WTC11 (cell line): ENCODE measurements at regions not wholly inside any gene's neighbourhood (a gene's known extent, or its start where the extent isn't known, plus 50 kb on each side); places are given as distances from the start of the nearest gene placed in this dataset.

Experiments
- ATAC-seq: fragments of 200-7000 bp; cut with Tn5 transposase; 2 replicates; pipeline ENCODE4 v1.10.0; 2021; ENCODE audit warnings: mild to moderate bottlenecking, moderate library complexity
- CTCF ChIA-PET: fragments of 300-600 bp; sonication (Branson Sonifier 250); formaldehyde crosslinking; loops from one replicate; lab custom pipeline; 2021; ENCODE audit warnings: antibody characterized with exemption; lab: Charles Lee
- POLR2A ChIA-PET: fragments of 350-600 bp; sonication (Branson Sonifier 250); formaldehyde crosslinking; loops from one replicate; lab custom pipeline; 2021; ENCODE audit warnings: antibody characterized with exemption; lab: Charles Lee
- DNase-seq: peaks from one replicate; pipeline ENCODE4 v3.0.0; 2021; ENCODE audit warnings: low spot score
- H3K27ac Mint-ChIP-seq: 2 replicates; pipeline ENCODE4 v1.8.0; 2021; ENCODE audit warnings: mixed read lengths
- H3K27me3 Mint-ChIP-seq: 2 replicates; pipeline ENCODE4 v1.8.0; 2021; ENCODE audit warnings: low read depth, mild to moderate bottlenecking, moderate library complexity, mixed read lengths
- H3K36me3 Mint-ChIP-seq: 2 replicates; pipeline ENCODE4 v1.8.0; 2021; ENCODE audit warnings: mixed read lengths
- H3K4me1 Mint-ChIP-seq: 2 replicates; pipeline ENCODE4 v1.8.0; 2022; ENCODE audit warnings: mixed read lengths
- H3K4me3 Mint-ChIP-seq: 2 replicates; pipeline ENCODE4 v1.8.0; 2021; ENCODE audit warnings: mild to moderate bottlenecking, moderate library complexity, mixed read lengths
- H3K9me3 Mint-ChIP-seq: 2 replicates; pipeline ENCODE4 v1.8.0; 2021; ENCODE audit warnings: mixed read lengths
- AFF4 ChIP-seq: sonication (generic); formaldehyde crosslinking; IDR thresholded peaks from 2 replicates; pipeline ENCODE4 v1.8.1; 2023; ENCODE audit warnings: mild to moderate bottlenecking, missing genetic modification reagents, borderline replicate concordance
- CBFB ChIP-seq: sonication (generic); formaldehyde crosslinking; IDR thresholded peaks from 2 replicates; pipeline ENCODE4 v1.8.1; 2022; ENCODE audit warnings: mild to moderate bottlenecking, low read depth, missing genetic modification reagents
- EMX1 ChIP-seq: fragments of 250-450 bp; sonication (Bioruptor Pico); IDR thresholded peaks from 2 replicates; pipeline ENCODE4 v1.8.0; 2021; ENCODE audit warnings: mild to moderate bottlenecking
- FOXJ3 ChIP-seq: sonication (generic); formaldehyde crosslinking; IDR thresholded peaks from 2 replicates; pipeline ENCODE4 v1.9.0; 2021; ENCODE audit warnings: missing genetic modification reagents, mild to moderate bottlenecking, borderline replicate concordance
- FOXP1 ChIP-seq: sonication (generic); formaldehyde crosslinking; IDR thresholded peaks from 2 replicates; pipeline ENCODE4 v1.8.0; 2022; ENCODE audit warnings: missing genetic modification reagents, mild to moderate bottlenecking, moderate library complexity, borderline replicate concordance
- GTF2I ChIP-seq: fragments of 250-450 bp; sonication (Bioruptor Pico); conservative IDR thresholded peaks from 2 replicates; pipeline ENCODE4 v1.4.0; 2021; ENCODE audit warnings: mild to moderate bottlenecking
- HMGA2 ChIP-seq: fragments of 250-450 bp; sonication (Bioruptor Pico); IDR thresholded peaks from 2 replicates; pipeline ENCODE4 v1.4.0; 2021; ENCODE audit warnings: mild to moderate bottlenecking, moderate library complexity
- IRF2 ChIP-seq: sonication (generic); formaldehyde crosslinking; IDR thresholded peaks from 2 replicates; pipeline ENCODE4 v1.8.0; 2022; ENCODE audit warnings: low read depth, missing genetic modification reagents, borderline replicate concordance
- MAX ChIP-seq: sonication (generic); formaldehyde crosslinking; IDR thresholded peaks from 2 replicates; pipeline ENCODE4 v1.8.0; 2022; ENCODE audit warnings: mild to moderate bottlenecking, missing genetic modification reagents
- NR2C2 ChIP-seq: sonication (generic); formaldehyde crosslinking; IDR thresholded peaks from 2 replicates; pipeline ENCODE4 v1.8.0; 2022; ENCODE audit warnings: mild to moderate bottlenecking, missing genetic modification reagents
- NR3C1 ChIP-seq: sonication (generic); formaldehyde crosslinking; conservative IDR thresholded peaks from 2 replicates; pipeline ENCODE4 v1.8.1; 2023; ENCODE audit warnings: low read depth, mild to moderate bottlenecking, missing genetic modification reagents
- SMAD3 ChIP-seq: sonication (generic); formaldehyde crosslinking; IDR thresholded peaks from 2 replicates; pipeline ENCODE4 v1.8.0; 2022; ENCODE audit warnings: missing genetic modification reagents, mild to moderate bottlenecking, borderline replicate concordance
- TP53 ChIP-seq: sonication (generic); formaldehyde crosslinking; IDR thresholded peaks from 2 replicates; pipeline ENCODE4 v1.8.1; 2023; ENCODE audit warnings: mild to moderate bottlenecking, missing genetic modification reagents
- USF1 ChIP-seq: sonication (generic); formaldehyde crosslinking; IDR thresholded peaks from 2 replicates; pipeline ENCODE4 v1.8.0; 2022; ENCODE audit warnings: mild to moderate bottlenecking, missing genetic modification reagents
- ZNF219 ChIP-seq: sonication (generic); formaldehyde crosslinking; IDR thresholded peaks from 2 replicates; pipeline ENCODE4 v1.8.0; 2023; ENCODE audit warnings: missing genetic modification reagents, mild to moderate bottlenecking, borderline replicate concordance
- ZNF263 ChIP-seq: sonication (generic); formaldehyde crosslinking; IDR thresholded peaks from 2 replicates; pipeline ENCODE4 v1.8.1; 2022; ENCODE audit warnings: low read depth, mild to moderate bottlenecking, moderate library complexity, missing genetic modification reagents
- ZNF396 ChIP-seq: fragments of 250-450 bp; sonication (Bioruptor Pico); IDR thresholded peaks from 2 replicates; pipeline ENCODE4 v1.8.0; 2021; ENCODE audit warnings: mild to moderate bottlenecking, moderate library complexity, borderline replicate concordance
- ZNF416 ChIP-seq: fragments of 250-450 bp; sonication (Bioruptor Pico); IDR thresholded peaks from 2 replicates; pipeline ENCODE4 v1.9.0; 2021; ENCODE audit warnings: mild to moderate bottlenecking, inconsistent platforms
- TF ChIP-seq, protein P1 (sequence below): sonication (generic); formaldehyde crosslinking; IDR thresholded peaks from 2 replicates; pipeline ENCODE4 v1.8.1; 2023; ENCODE audit warnings: mild to moderate bottlenecking, missing genetic modification reagents, moderate library complexity
- TF ChIP-seq, protein P2 (sequence below): fragments of 250-450 bp; sonication (Bioruptor Pico); IDR thresholded peaks from 2 replicates; pipeline ENCODE4 v1.9.0; 2021; ENCODE audit warnings: mild to moderate bottlenecking, borderline replicate concordance
- TF ChIP-seq, protein P3 (sequence below): sonication (generic); formaldehyde crosslinking; IDR thresholded peaks from 2 replicates; pipeline ENCODE4 v1.8.0; 2023; ENCODE audit warnings: mild to moderate bottlenecking, missing genetic modification reagents

DNA sequence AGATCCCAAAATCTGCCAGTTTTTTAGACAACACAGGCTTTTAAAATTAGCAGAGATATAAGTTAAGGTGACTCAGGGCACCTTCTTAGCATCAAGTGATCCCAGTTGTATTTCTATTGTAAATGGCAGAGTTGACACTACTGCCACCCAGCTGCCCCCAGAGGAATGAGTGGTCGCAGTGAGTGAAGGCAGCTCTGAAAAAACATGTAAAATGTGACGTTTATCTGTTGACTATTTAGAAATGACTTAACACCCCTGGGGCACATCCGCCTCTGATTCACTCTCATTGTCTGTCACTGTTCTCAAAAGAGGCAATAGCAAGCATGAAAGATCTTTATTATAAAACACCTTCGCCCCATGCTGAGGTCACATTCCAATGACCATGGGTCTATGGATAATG is 592.4 kb downstream of the ACTRT1 start:
- Mint-ChIP-seq H3K4me1 (peaks cover 7% of the 10 kb centered on the region), H3K4me3 (no peak overlapping the region), H3K27ac (no peak overlapping the region), H3K27me3 (no peaks in the 10 kb centered on the region), H3K36me3 (no peaks in the 10 kb centered on the region), H3K9me3 (no peaks in the 10 kb centered on the region)
- TF ChIP-seq, protein P1, sequence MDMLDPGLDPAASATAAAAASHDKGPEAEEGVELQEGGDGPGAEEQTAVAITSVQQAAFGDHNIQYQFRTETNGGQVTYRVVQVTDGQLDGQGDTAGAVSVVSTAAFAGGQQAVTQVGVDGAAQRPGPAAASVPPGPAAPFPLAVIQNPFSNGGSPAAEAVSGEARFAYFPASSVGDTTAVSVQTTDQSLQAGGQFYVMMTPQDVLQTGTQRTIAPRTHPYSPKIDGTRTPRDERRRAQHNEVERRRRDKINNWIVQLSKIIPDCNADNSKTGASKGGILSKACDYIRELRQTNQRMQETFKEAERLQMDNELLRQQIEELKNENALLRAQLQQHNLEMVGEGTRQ: no peak
- TF ChIP-seq MAX: no peak
- TF ChIP-seq NR2C2: no peak
- TF ChIP-seq FOXP1 (CRISPR knock-in tag): no peak
- POLR2A ChIA-PET: no interaction called here
- ATAC-seq: peak; percentile 90
- CTCF ChIA-PET: interaction anchor here (0.9 to 1.3 kb wide), 3 partner anchors 13 to 689 kb away, joined by 3 to 5 read pairs (median 3); no protein-coding TSS in a partner anchor
- peak; percentile 11 for DNase-seq

DNA sequence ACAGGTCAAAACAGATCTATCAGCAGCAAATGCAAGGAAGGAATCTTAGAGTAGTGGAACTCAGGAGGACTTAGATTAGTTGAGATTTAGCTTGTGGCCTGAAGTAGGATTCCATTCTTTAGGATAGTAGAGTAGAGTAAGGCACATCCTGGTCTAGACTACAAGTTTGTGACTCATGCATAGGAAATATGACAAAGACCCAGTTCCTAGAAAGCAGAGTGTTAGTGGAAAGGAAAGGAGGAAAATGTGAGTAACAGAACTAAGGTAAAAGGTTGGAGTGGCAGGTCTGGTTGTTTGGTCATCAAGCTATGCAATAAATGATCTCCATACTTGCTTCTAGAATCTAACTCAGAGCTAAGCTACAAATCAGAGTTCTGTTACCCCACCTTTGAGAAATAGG is 595.0 kb downstream of the ACTRT1 start:
- Mint-ChIP-seq H3K36me3 (no peaks in the 10 kb centered on the region), H3K9me3 (no peaks in the 10 kb centered on the region), H3K27ac (no peak overlapping the region), H3K27me3 (no peaks in the 10 kb centered on the region), H3K4me1 (peaks cover 7% of the 10 kb centered on the region), H3K4me3 (no peak overlapping the region)
- ATAC-seq (no peak), DNase-seq (no peak)
- no peak for TF ChIP-seq AFF4 (CRISPR knock-in tag)
- no peak for TF ChIP-seq NR3C1 (CRISPR knock-in tag)
- TF ChIP-seq HMGA2 (CRISPR knock-in tag): no peak
- no peak for TF ChIP-seq TP53 (CRISPR knock-in tag)
- TF ChIP-seq GTF2I (CRISPR knock-in tag): no peak
- no peak for TF ChIP-seq CBFB (CRISPR knock-in tag)
- TF ChIP-seq ZNF416 (CRISPR knock-in tag): no peak
- TF ChIP-seq, protein P2, sequence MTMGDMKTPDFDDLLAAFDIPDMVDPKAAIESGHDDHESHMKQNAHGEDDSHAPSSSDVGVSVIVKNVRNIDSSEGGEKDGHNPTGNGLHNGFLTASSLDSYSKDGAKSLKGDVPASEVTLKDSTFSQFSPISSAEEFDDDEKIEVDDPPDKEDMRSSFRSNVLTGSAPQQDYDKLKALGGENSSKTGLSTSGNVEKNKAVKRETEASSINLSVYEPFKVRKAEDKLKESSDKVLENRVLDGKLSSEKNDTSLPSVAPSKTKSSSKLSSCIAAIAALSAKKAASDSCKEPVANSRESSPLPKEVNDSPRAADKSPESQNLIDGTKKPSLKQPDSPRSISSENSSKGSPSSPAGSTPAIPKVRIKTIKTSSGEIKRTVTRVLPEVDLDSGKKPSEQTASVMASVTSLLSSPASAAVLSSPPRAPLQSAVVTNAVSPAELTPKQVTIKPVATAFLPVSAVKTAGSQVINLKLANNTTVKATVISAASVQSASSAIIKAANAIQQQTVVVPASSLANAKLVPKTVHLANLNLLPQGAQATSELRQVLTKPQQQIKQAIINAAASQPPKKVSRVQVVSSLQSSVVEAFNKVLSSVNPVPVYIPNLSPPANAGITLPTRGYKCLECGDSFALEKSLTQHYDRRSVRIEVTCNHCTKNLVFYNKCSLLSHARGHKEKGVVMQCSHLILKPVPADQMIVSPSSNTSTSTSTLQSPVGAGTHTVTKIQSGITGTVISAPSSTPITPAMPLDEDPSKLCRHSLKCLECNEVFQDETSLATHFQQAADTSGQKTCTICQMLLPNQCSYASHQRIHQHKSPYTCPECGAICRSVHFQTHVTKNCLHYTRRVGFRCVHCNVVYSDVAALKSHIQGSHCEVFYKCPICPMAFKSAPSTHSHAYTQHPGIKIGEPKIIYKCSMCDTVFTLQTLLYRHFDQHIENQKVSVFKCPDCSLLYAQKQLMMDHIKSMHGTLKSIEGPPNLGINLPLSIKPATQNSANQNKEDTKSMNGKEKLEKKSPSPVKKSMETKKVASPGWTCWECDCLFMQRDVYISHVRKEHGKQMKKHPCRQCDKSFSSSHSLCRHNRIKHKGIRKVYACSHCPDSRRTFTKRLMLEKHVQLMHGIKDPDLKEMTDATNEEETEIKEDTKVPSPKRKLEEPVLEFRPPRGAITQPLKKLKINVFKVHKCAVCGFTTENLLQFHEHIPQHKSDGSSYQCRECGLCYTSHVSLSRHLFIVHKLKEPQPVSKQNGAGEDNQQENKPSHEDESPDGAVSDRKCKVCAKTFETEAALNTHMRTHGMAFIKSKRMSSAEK (CRISPR knock-in tag): no peak
- ChIA-PET POLR2A (no interaction called here), CTCF (no interaction called here)

- ATAC-seq (no peak), DNase-seq (no peak)
- Mint-ChIP-seq H3K27me3 (no peaks in the 10 kb centered on the region), H3K27ac (no peak overlapping the region), H3K36me3 (no peaks in the 10 kb centered on the region), H3K4me1 (no peaks in the 10 kb centered on the region), H3K4me3 (no peak overlapping the region), H3K9me3 (no peaks in the 10 kb centered on the region)
- ChIA-PET CTCF (no interaction called here), POLR2A (no interaction called here)
- TF ChIP-seq, protein P3, sequence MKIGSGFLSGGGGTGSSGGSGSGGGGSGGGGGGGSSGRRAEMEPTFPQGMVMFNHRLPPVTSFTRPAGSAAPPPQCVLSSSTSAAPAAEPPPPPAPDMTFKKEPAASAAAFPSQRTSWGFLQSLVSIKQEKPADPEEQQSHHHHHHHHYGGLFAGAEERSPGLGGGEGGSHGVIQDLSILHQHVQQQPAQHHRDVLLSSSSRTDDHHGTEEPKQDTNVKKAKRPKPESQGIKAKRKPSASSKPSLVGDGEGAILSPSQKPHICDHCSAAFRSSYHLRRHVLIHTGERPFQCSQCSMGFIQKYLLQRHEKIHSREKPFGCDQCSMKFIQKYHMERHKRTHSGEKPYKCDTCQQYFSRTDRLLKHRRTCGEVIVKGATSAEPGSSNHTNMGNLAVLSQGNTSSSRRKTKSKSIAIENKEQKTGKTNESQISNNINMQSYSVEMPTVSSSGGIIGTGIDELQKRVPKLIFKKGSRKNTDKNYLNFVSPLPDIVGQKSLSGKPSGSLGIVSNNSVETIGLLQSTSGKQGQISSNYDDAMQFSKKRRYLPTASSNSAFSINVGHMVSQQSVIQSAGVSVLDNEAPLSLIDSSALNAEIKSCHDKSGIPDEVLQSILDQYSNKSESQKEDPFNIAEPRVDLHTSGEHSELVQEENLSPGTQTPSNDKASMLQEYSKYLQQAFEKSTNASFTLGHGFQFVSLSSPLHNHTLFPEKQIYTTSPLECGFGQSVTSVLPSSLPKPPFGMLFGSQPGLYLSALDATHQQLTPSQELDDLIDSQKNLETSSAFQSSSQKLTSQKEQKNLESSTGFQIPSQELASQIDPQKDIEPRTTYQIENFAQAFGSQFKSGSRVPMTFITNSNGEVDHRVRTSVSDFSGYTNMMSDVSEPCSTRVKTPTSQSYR (CRISPR knock-in tag): no peak
- TF ChIP-seq SMAD3 (no peak), IRF2 (CRISPR knock-in tag) (no peak), EMX1 (CRISPR knock-in tag) (no peak), ZNF263 (CRISPR knock-in tag) (no peak), FOXJ3 (CRISPR knock-in tag) (no peak), ZNF219 (CRISPR knock-in tag) (no peak), ZNF396 (CRISPR knock-in tag) (no peak), USF1 (CRISPR knock-in tag) (no peak)
These were observed 612.5 kb downstream of the ACTRT1 start for GRCh38 chrX:127439676-127440075.
